ENCODE measurements at regions not wholly inside any gene's neighbourhood (a gene's known extent, or its start where the extent isn't known, plus 50 kb on each side); places are given as distances from the start of the nearest gene placed in this dataset.

DNA sequence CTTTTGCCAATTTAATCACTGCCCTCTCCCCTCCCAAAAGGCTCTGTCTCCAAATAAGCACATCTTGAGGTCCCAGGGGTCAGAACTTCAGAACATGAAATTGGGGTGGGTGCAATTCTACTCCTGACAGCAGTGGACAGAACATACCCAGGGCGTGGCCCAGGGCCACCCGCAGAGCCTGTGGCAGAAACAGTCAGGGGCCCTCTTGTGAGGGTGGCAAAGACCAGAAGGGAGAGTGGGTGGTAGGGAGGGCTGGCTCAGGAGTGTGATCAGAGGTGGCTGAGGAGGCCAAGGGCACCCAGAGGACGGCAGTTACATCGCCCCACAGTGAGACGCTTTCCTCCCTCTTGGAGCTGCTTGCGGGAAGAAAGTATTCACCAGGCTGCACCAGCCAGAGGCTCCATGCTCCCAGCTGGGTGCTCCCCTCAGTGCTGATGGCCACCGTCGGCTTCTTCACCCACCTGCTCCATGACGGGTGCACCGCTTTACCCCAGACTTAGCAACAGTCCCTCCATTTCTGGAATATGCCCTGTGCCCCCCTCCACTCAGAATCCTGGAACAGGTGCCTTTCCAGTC is 1388.0 kb downstream of the BRD1 start:
- peak in 3 of 10 donors; percentile 57 to 59 (median 57) for DNase-seq
- intact Hi-C loops (cut with DNase I), result no loop called here

DNA sequence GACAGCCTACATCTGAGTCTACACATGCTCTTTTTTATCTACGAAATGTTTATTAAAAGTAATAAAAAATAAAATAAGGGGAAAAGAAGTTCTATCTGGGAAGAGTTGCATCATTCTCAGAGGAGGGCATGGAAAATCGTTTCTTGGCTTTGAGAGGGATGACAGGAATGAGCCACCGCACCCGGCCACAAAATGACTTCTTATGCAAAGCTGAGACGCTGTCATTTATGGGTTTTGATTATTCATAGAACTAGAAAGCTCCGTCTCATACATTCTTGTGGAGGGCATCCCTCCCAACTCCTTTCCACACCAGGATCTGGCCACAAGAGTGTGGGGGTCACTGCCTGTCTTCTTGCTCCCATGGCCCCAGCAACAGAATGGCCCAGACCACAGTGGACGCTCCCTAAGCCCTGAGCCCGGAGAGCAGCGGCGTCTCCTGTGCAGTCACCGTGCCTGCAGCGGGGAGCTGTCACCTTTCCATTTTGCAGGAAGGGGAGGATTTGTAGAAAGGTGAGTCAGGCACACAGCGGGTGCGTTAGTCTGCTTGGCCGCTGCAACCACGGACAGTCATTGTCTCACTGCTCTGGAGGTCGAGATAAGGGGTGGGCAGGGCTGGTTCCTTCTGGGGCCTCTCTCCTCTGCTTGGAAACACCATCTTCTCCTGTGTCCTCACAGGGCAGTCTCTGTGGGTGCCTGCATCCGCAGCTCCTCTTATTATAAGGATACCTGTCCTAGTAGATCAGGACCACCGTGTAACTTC is 1388.7 kb downstream of the BRD1 start:
- DNase-seq, result peak in 4 of 10 donors; percentile 14 to 49 (median 40)

DNA sequence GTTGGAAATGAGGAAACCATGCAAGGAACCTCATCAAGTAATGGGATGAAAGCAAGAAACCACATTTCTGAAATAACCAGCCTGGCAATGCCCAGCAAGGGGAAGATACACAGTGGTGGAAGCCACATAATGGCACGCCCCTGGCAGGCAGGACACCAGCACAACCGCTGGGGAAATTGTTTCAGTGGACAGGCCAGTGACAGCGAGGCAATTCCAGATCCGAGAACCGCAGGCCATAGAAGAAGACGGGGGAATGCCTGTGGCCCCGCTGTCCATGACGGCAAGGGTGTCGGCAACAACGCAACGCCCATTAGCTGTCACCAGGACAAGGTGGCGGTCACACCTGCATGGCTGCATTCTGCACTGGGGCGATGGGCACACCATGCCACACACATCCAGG is 1389.6 kb downstream of the BRD1 start:
- DNase-seq, result peak in 3 of 10 donors; percentile 23 to 62 (median 47)
- intact Hi-C loops (cut with DNase I), result no loop called here

More for the DNA sequence above, 1388.7 kb downstream of the BRD1 start:
- intact Hi-C loops (cut with DNase I), result no loop called here

DNA sequence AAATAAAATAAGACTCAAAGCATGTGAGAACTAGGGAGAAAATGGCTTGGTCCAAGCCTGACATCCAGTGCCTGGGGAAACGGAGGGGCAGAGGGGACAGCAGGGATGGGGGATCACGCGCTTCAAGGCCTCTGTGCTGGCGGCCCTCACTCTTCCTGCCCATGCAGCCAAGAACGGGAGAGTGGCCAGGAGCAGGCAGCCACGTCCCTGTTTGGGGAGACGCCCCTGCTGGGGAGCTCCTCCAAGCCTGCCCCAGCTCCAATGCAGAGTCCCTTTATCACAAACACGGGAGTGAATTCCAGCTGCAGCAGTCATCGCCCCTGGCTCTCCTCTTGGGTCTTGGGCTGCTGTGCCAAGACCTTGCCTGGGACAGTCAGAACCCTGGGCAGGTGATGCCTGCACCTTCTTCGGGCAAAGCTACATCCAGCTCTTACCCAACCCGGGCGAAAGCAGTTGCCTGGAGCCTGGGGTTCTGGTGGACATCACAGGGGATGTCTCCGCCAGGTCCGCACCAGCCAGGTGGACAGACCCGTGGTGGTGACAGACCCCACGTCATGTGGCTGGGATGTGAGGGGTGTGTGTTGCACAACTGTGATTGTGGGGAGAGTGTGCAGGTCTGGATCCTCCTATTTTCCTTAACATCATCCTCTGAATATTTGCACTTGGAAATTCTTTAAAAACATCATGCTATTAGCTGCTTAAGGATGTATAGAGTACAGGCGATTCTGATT is 1391.3 kb downstream of the BRD1 start:
- intact Hi-C loops (cut with DNase I), result no loop called here
- DNase-seq, result peak in 4 of 10 donors; percentile 16 to 80 (median 64)

DNA sequence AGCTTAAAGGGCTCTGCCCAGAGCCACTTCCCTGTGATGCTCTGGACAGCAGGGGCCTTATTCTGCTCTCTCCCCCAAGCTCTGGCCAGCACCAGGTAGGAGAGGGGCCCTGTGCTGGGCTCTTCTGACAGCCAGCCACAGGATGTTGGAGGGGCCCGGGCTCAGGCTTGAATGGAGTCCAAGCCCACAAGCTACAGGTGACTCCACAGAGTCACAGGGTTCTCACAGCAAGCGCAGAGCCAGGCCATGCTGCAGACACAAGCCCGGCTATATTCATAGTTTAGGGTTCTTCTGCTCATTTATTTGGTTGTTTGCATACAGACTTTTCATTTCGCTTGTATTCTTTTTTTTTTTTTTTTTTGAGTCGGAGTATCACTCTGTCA is 1392.8 kb downstream of the BRD1 start:
- intact Hi-C loops (cut with DNase I), result no loop called here
- peak in 2 of 10 donors; percentile 9 to 55 for DNase-seq

DNA sequence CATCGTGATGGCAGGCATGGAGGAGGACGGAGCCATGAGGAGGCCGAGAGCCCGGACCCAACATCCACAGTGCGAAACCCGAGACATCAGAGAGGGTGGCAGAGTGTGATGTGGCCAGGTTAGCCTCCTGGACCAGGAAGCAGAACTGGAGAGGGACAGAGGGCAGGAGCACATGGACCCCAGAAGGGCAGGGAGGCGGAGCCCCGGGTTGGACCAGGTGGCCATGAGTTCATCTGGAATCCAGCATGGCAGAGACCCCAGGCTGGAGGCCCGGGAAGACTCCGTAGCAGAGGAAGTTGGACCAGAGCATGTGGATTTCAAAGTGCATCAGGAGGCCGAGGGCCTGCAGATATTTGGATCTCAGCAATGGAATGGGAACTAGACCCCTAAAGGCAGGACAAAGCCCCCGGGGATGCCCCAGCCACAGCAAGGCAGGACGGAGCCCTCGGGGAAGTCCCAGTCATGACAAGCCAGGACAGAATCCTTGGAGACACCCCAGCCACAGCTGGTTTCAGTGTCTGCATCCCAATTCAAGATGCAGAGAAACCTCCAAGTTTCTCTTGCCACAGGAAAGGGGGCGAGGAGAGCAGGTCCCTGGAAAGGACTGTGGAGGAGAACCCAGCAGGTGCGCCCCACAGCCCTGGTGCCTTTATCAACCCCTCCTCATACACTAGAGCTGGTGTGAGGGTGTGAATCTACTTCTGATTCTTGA is 1393.4 kb downstream of the BRD1 start:
- intact Hi-C loops (cut with DNase I), result no loop called here
- peak in 1 of 10 donors; percentile 79 for DNase-seq

DNA sequence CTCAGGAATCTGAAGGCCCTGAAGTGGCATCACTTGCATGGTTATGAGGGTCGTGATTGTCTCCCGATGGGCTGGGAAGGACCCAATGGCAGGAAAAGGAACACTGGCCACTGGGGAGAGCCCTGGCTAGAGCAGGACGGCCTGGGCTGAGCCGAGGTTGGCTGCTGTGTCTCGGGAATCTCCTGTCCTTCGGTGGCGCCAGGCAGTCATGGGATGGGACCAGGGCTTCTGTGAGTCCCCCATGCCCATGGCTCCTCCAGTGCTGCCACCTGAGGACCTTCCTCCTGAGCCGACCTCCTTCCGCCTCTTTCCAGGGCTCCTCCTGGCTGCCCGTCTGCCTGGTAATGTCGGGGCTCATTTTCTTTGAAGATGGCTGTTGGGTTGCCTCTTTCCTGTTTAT is 1394.0 kb downstream of the BRD1 start:
- intact Hi-C loops (cut with DNase I), result no loop called here
- DNase-seq, result peak in 2 of 10 donors; percentile 41 to 68

DNA sequence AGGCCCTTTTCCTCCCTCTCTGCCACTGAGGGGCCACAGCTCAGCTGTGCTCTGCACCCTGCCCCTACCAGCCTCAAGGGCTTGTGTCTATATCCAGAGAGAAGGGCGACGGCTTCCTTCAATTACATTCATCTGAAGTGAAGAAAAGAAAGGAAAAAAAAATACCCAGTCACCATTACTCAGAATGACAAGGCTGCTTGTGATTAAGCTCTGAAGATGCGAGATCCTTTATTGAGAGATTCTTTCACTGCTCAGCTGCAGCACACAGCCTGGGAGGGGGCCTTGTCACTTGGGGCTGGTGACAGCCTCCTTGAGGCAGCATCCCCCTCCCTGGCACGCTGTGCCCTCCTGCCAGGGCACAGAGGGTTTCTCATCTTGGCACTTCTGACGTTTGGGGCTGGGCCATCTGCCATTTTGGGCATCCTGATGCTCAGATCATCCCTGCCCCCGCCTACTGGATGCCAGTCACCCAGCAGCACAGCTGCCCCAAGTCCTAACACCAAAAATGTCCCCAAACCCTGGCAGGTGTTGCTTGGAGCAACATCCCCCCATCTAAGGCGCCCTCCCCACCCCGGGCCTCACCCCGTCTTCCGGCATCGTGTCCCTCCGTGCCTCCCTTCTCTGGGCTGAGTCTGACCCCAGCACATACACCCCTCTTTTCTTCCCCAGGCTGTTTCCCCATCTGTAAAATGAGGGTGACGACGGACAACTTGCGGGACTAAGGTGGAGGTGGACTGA is 1394.7 kb downstream of the BRD1 start:
- DNase-seq, result peak in 2 of 10 donors; percentile 50 to 63

DNA sequence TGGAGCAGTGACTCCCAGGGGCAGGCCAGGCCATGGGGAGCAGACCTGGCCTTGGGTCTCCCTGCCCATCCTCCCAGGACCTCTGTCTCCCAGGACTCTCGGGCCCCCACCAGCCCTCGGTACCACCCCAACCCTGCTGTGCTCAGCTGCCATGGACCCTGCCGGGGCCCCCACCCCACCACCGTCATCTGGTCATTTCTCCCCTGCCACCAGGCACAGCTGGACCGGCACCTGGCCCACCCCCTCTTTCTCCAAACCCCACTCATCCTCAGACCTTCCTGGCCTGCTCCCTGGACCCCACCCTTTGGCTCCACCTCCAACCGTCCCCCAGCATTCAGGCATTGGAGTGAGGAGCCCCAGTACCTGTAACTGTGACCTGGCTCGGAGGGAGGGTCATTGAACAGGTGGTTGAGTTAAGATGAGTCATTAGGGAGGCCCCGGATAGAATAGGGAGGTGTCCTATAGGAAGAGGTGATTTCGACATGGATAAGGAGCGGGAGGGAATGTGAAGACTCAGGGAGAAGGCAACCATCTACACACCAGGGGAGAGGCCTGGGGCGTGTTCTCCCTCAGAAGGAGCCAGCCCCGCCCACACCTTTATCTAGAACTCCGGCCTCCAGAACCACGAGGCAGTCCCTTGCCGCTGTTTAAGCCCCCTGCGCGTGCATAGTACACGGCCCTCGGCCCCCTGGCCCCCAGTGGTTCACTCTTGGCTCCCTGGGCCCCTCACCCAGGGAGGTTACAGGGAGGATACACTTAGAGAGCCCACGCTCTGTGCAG is 1395.9 kb downstream of the BRD1 start:
- intact Hi-C loops (cut with DNase I), result no loop called here
- DNase-seq, result peak in 1 of 10 donors; percentile 66

More for the DNA sequence above, 1394.7 kb downstream of the BRD1 start:
- intact Hi-C loops (cut with DNase I), result no loop called here

DNA sequence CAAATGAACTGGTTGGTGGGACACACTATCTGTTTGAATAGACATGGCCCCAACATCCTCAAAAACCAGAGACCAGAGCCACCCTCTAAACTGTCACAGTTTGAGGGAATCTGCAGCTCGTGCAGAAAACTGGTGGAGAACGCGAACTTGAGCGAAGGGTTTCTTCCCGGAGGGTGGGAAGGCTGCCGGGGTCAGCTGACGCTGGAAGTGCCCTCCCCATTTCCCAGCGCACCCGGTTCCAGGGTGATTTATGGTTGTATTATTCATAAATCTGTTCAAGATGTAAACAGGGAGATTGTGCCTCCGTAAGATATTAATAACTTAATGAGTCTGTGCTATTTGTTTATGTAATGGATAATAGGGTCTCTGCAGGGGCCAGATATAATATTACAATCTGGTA is 1396.7 kb downstream of the BRD1 start:
- peak in 1 of 10 donors; percentile 49 for DNase-seq
- intact Hi-C loops (cut with DNase I), result no loop called here

DNA sequence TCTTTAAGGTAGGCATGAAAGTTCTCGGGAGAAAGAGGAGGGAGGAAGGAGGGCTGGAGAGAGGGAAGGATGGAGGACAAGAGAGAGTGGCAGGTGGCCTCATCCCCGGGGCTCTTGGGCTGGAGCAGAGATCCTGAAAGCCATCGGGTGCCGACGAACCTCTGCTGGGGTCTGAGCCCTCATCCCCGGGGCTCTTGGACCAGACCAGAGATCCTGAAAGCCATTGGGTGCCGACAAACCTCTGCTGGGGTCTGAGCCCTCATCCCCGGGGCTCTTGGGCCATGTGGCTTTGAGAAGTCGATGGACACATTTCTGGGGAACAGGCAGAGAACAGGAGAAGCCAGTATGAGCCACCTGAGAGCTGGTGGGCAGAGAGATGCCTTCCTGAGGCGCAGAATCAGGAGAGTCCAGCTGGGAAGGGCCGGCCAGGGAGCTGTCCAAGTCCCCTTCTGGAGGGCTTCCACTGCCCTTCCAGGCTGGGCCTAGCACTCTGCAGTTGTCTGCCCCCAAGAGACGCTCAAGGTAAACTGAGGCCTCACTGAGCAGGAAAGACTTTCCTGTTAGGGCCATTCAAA is 1398.1 kb downstream of the BRD1 start:
- intact Hi-C loops (cut with DNase I), result no loop called here
- DNase-seq, result peak in 1 of 10 donors; percentile 76

DNA sequence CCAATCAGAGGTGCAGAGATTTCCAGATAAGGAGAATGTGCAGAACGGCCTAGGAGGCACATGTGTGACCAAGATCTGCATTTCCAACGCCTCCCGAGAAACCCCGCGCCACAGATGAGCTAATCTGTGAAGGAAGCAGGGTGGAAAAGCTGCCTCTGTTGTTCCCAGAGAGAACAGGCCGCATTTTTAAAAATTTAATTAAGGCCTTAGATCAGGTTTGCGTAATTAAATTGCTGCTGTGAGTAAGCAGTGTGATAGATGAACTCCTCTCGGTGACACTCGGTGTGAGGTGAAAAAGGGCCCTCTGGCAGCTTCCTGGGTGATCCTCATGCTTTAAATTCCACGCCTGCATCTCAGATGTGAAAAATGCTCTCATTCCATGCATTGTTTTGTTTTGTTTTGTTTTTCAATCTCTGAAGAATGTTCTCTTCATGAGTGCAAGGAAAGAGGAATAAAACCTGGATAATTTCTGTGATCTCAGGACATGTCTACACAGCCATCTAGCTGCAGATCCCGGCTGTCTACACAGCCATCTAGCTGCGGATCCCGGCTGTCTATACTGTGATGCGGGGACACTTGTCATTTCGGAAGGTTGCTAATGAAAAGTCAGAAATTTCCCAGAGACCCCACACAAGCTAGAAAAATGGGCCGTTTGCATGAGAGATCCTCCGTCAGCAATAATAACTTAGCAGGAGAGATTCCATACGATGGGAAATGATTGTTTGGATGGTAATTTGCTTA is 1398.9 kb downstream of the BRD1 start:
- peak in 1 of 10 donors; percentile 41 for DNase-seq
- intact Hi-C loops (cut with DNase I), result no loop called here

DNA sequence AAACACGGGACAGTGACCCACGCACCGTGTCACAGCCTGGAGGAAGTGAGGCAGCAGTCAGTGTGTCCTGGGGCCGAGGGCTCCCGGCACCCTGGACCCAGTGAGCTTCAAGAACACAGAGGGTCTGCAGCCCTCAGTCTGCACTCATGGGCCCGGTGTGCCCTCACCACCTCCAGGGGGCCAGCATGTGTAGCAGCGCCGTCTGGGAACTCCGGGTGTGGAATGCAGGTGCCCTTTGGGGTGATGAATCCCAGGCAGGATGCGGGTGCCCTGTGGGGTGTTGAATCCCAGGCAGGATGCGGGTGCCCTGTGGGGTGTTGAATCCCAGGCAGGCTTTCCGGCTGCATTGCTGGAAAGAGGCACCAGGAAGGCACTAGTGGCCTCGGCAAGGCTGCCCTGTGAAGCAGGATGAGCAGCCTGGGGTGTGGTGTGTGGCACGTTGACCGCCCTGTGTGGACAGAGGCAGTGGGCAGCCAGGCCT is 1399.9 kb downstream of the BRD1 start:
- intact Hi-C loops (cut with DNase I), result no loop called here
- peak in 1 of 10 donors; percentile 73 for DNase-seq

DNA sequence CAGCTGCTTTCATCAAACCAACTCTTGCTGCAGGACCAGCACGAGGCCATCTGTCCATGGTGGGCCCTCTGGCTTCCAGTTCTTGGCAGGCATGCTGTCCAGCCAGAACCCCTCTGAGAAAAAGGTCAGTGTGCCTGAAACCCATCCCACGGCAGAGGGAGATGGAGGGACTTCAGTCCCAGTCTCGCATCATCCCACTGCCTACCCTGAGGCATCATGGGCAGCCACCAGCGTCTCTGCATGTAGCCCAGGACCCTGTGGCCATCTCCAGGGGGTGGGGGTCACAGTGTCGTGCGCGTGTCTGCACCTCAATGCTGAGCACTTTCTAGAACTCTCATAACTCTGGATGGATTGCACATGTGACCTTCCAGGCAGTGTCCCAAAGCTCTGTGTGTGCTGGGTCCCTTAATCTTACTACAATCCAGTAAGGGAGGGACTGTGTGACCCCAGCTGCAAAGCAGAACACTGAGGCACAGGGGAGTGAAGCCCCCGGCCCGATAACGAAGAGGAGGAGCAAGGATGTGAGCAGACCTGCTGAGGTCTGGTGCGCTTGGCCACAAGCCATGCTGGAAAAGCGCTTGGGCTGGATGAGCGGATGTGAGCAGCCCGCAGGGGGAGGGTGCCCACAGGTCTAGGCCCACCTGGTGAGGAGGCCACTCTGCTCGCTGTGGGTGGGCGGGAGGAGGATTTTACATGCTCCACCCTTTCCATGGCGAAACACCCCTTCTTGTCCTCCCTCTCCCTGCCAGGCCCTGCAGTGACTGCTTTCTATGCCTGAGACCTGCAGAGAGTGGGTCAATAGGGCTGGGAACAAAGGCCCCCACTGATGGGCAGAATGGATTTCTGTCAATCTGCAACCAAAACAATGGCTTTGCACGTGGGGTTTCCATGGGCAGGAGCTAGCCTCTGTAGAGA is 1401.0 kb downstream of the BRD1 start:
- DNase-seq, result peak in 1 of 10 donors; percentile 66
- intact Hi-C loops (cut with DNase I), result no loop called here

DNA sequence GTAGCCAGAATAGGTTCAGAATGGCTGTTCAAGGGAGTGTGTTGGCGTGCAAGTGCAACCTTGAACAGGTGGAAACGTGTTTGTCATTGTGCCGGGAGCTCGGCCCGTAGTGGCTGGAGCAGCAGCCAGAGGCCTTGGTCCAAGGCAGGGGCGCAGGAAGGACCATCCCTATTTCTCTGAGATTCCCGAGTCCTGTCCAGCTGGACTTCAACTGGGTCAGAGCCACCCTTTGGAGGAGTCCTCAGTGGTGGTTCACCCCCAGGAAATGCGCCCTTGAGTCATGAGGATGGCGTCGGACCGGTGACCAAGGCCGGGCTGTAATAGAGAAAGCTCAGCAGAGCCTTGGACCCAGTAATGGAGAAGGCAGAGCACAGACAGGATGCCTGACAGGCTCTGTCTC is 1402.0 kb downstream of the BRD1 start:
- DNase-seq, result no peak
- intact Hi-C loops (cut with DNase I), result no loop called here

DNA sequence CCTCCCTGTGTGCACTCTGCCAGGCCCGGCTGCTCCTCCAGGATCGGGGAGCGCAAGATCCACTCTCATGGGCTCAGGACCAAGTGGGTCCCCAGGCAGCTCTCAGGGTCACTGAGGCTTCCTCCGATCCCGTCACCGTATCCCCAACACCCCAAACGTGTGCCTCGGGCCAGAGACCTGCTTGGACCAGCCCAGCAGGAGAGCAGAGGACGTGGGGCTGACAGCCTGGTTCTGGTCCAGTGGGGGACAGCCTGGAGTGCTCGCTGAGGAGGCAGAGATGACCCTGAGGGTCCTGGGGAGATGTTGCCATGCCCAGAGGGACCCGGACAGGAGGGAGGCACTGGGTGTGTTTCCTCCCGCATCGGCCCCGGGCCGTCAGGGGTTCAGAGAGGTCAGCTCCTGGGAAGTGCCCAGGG is 1402.6 kb downstream of the BRD1 start:
- DNase-seq, result peak in 1 of 10 donors; percentile 67
- intact Hi-C loops (cut with DNase I), result no loop called here

DNA sequence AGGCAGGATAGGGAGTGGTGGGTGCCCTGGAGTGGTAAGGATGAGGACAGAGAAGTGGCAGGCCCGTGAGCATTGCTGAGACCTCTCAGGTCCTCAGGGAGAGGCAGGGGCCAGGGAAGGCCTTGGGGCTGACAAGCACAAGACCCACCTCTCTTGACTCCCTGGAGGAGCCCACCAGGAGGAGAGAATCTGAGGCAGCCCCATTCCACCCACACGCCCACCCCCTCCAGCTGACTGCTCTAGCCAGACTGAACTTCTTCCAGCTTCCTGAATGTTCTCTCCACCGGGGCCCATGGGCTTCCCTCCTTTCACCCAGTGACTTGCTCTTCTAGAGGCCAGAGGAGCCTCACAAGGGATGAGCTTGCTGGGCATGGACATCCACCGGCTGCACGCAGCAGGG is 1403.0 kb downstream of the BRD1 start:
- intact Hi-C loops (cut with DNase I), result no loop called here
- DNase-seq, result no peak

Measured in posterior cingulate gyrus (tissue), 11 donors.